ENCODE measurements at regions not wholly inside any gene's neighbourhood (a gene's known extent, or its start where the extent isn't known, plus 50 kb on each side); places are given as distances from the start of the nearest gene placed in this dataset.

GRCh38 chr2:75820693-75821092 lies 110.0 kb upstream of the GCFC2 start:
- no peak overlapping the region for H3K27ac ChIP-seq
- no peaks in the 10 kb centered on the region for H3K36me3 ChIP-seq
- DNase-seq, result no peak
- H3K4me3 ChIP-seq (ENCODE audit: low read depth, low read length), result no peak overlapping the region
- H3K27me3 ChIP-seq (ENCODE audit: insufficient read depth, low read depth, severe bottlenecking), result no peaks in the 10 kb centered on the region
- no peaks in the 10 kb centered on the region for H3K9me3 ChIP-seq (ENCODE audit: severe bottlenecking)
- TF ChIP-seq CTCF (IDR thresholded peaks at IDR 0.05; ENCODE audit: low read depth, low read length), result no peak

DNA sequence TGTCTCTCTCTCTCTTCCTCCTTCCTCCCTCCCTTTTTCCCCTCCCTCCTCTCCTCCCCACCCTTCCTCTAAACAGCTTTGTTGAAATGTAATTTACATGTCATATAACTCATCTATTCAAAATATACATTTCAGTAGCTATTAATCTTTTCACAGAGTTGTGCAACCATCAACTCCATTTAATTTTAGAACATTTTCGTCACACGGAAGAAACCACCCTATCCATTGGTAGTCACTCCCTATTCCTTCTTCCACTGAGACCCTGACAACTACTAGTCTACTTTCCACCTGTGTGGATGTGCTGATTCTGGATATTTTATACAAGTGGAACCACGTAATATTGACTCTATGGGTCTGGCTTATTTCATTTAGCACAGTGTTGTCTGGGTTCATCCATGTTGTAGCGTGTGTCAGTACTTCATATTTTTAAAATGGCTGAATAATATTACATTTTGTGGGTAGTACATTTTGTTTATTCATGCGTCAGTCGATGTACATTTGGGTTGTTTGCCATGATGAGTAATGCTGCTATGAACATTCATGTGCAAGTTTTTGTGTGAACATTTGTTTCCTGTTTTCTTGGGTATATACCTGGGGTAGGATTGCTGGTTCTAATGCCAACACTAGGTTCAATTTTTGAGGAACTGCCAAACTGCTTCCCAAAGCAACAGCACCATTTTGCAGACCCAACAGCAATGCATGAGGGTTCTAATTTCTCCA lies 100.1 kb upstream of the GCFC2 start:
- no peak for TF ChIP-seq CTCF (IDR thresholded peaks at IDR 0.05; ENCODE audit: low read depth, low read length)
- peaks cover 4% of the 10 kb centered on the region for H3K9me3 ChIP-seq (ENCODE audit: severe bottlenecking)
- H3K27ac ChIP-seq, result no peak overlapping the region
- no peak for DNase-seq
- H3K36me3 ChIP-seq, result no peaks in the 10 kb centered on the region
- no peaks in the 10 kb centered on the region for H3K27me3 ChIP-seq (ENCODE audit: insufficient read depth, low read depth, severe bottlenecking)
- H3K4me3 ChIP-seq (ENCODE audit: low read depth, low read length), result no peak overlapping the region

- Histone ChIP-seq H3K27me3 (ENCODE audit: insufficient read depth, low read depth, severe bottlenecking) (no peaks in the 10 kb centered on the region), H3K9me3 (ENCODE audit: severe bottlenecking) (no peaks in the 10 kb centered on the region), H3K4me3 (ENCODE audit: low read depth, low read length) (no peak overlapping the region), H3K27ac (no peak overlapping the region), H3K36me3 (no peaks in the 10 kb centered on the region)
- TF ChIP-seq CTCF (IDR thresholded peaks at IDR 0.05; ENCODE audit: low read depth, low read length), result no peak
- no peak for DNase-seq
Measured at GRCh38 chr2:75808793-75809535, 98.2 kb upstream of the GCFC2 start.

- Histone ChIP-seq H3K4me3 (ENCODE audit: low read depth, low read length) (no peak overlapping the region), H3K9me3 (ENCODE audit: severe bottlenecking) (no peaks in the 10 kb centered on the region), H3K27ac (no peak overlapping the region), H3K27me3 (ENCODE audit: insufficient read depth, low read depth, severe bottlenecking) (no peaks in the 10 kb centered on the region), H3K36me3 (no peaks in the 10 kb centered on the region)
- no peak for DNase-seq
- no peak for TF ChIP-seq CTCF (IDR thresholded peaks at IDR 0.05; ENCODE audit: low read depth, low read length)
Measured at GRCh38 chr2:75807992-75808391, 97.3 kb upstream of the GCFC2 start.

- H3K9me3 ChIP-seq (ENCODE audit: severe bottlenecking), result no peaks in the 10 kb centered on the region
Measured at GRCh38 chr2:75801234-75801982, 90.7 kb upstream of the GCFC2 start.

More at GRCh38 chr2:75801234-75801982, 90.7 kb upstream of the GCFC2 start:
- Histone ChIP-seq H3K27me3 (ENCODE audit: insufficient read depth, low read depth, severe bottlenecking) (no peaks in the 10 kb centered on the region), H3K4me3 (ENCODE audit: low read depth, low read length) (no peak overlapping the region), H3K36me3 (no peaks in the 10 kb centered on the region), H3K27ac (no peak overlapping the region)
- DNase-seq, result no peak
- TF ChIP-seq CTCF (IDR thresholded peaks at IDR 0.05; ENCODE audit: low read depth, low read length), result no peak
